HCT116 (cell line): ENCODE measurements at regions not wholly inside any gene's neighbourhood (a gene's known extent, or its start where the extent isn't known, plus 50 kb on each side); places are given as distances from the start of the nearest gene placed in this dataset.

Source experiments
- ATAC-seq: fragments of 200-7000 bp; cut with Tn5 transposase; 2 replicates; pipeline ENCODE4 v1.9.1; 2020; ENCODE audit warnings: mild to moderate bottlenecking, moderate library complexity
- BruUV-seq: library from RNA; stranded (reverse); fragments of 400-500 nt; replicated peaks from 2 replicates; lab custom pipeline; 2021; lab: Mats Ljungman, UMichigan
- CTCF ChIA-PET: fragments of 300-600 bp; sonication (Branson Sonifier 250); formaldehyde crosslinking; loops from one replicate; lab custom pipeline; 2021; ENCODE audit warnings: antibody characterized with exemption; lab: Charles Lee
- POLR2A ChIA-PET: fragments of 300-600, 350-600 bp; sonication (Branson Sonifier 250); formaldehyde crosslinking; loops from one replicate; lab custom pipeline; 2021; ENCODE audit warnings: antibody characterized with exemption; lab: Charles Lee
- RAD21 ChIA-PET, 2 experiments: fragments of 300-600 bp; sonication (Branson Sonifier 250); formaldehyde crosslinking; loops; one replicate each; lab custom pipeline; 2023; ENCODE audit warnings: low total read pairs in 2 of 2; ENCODE audit not compliant: uncharacterized antibody in 2 of 2, unreplicated experiment in 2 of 2, low non-redundant PET in 1 of 2; lab: Charles Lee
- DNase-seq: peaks from one replicate; pipeline ENCODE4 v3.0.0-alpha.2; 2010; ENCODE audit warnings: low read depth, low spot score
- H2AFZ ChIP-seq: fragments of 200-600 bp; shearing (Covaris generic), sonication (generic); 2 replicates; pipeline ENCODE4 v1.6.1; 2017; ENCODE audit warnings: low read depth, mixed run types, mixed read lengths, antibody characterized with exemption, low read length; ENCODE audit not compliant: poor library complexity, severe bottlenecking
- H3K27ac ChIP-seq: 2 replicates; pipeline ENCODE4 v1.5.1; 2012; ENCODE audit warnings: low read depth, low read length
- H3K27me3 ChIP-seq: fragments of 200-600 bp; sonication (generic); 2 replicates; pipeline ENCODE4 v1.6.1; 2016; ENCODE audit warnings: mixed run types, low read length, mixed read lengths; ENCODE audit not compliant: insufficient read depth
- H3K36me3 ChIP-seq, 2 experiments: fragments of 200-500 bp in 1 of 2; fragments of 200-600 bp in 1 of 2; sonication (Bioruptor generic) in 1 of 2; sonication (generic) in 1 of 2; 2 replicates each; pipeline versions ENCODE4 v1.5.1 to v1.6.1; 2014 to 2016; ENCODE audit warnings: low read length in 2 of 2, inconsistent platforms in 1 of 2, mixed read lengths in 1 of 2, mixed run types in 1 of 2; ENCODE audit not compliant: insufficient read depth in 2 of 2, control insufficient read depth in 1 of 2
- H3K4me1 ChIP-seq, 2 experiments: fragments of 200-600 bp in 1 of 2; sonication (generic) in 1 of 2; 2 replicates each; pipeline versions ENCODE4 v1.5.1 to v1.6.1; 2012 to 2017; ENCODE audit warnings: low read length in 2 of 2, inconsistent platforms in 1 of 2, mild to moderate bottlenecking in 1 of 2, mixed read lengths in 1 of 2, mixed run types in 1 of 2, moderate library complexity in 1 of 2; ENCODE audit not compliant: insufficient read depth in 2 of 2, control insufficient read depth in 1 of 2
- H3K4me2 ChIP-seq: fragments of 200-600 bp; sonication (generic); 2 replicates; pipeline ENCODE4 v1.6.1; 2017; ENCODE audit warnings: mixed run types, low read length, mixed read lengths
- H3K4me3 ChIP-seq, 2 experiments: fragments of 200-600 bp in 1 of 2; sonication (generic) in 1 of 2; replicated peaks in 1 of 2; 2 replicates each; pipeline ENCODE4 v1.5.1; 2011 to 2016; ENCODE audit warnings: low read length in 2 of 2, control low read depth in 1 of 2, low read depth in 1 of 2, mild to moderate bottlenecking in 1 of 2, mixed read lengths in 1 of 2, mixed run types in 1 of 2
- H3K79me2 ChIP-seq: fragments of 200-600 bp; sonication (generic); 2 replicates; pipeline ENCODE4 v1.6.1; 2017; ENCODE audit warnings: mild to moderate bottlenecking, mixed run types, low read length, moderate library complexity, mixed read lengths; ENCODE audit not compliant: insufficient read depth
- H3K9ac ChIP-seq: fragments of 200-600 bp; sonication (generic); 2 replicates; pipeline ENCODE4 v1.6.1; 2016; ENCODE audit warnings: low read length, mixed read lengths
- H3K9me2 ChIP-seq: fragments of 200-600 bp; sonication (generic), shearing (Covaris generic); 2 replicates; pipeline ENCODE4 v1.6.1; 2017; ENCODE audit warnings: mixed run types, mild to moderate bottlenecking, moderate library complexity; ENCODE audit not compliant: insufficient read depth
- H3K9me3 ChIP-seq, 2 experiments: fragments of 200-500 bp in 1 of 2; fragments of 200-600 bp in 1 of 2; sonication (Bioruptor generic) in 1 of 2; sonication (generic) in 1 of 2; 2 replicates each; pipeline ENCODE4 v1.6.1; 2014 to 2017; ENCODE audit warnings: low read length in 2 of 2, mixed read lengths in 2 of 2, inconsistent platforms in 1 of 2, low read depth in 1 of 2, mild to moderate bottlenecking in 1 of 2, mixed run types in 1 of 2, moderate library complexity in 1 of 2; ENCODE audit not compliant: control insufficient read depth in 1 of 2, insufficient read depth in 1 of 2
- H4K20me1 ChIP-seq: fragments of 200-600 bp; sonication (generic), shearing (Covaris generic); 2 replicates; pipeline ENCODE4 v1.6.1; 2017; ENCODE audit warnings: mixed run types, mild to moderate bottlenecking, moderate library complexity; ENCODE audit not compliant: insufficient read depth
- CBX3 ChIP-seq: IDR thresholded peaks from 2 replicates; pipeline ENCODE4 v1.6.1; 2012; ENCODE audit warnings: low read depth
- ELF1 ChIP-seq: IDR thresholded peaks from 2 replicates; pipeline ENCODE4 v1.6.1; 2012; ENCODE audit warnings: low read depth, borderline replicate concordance
- EZH2 ChIP-seq: fragments of 200-600 bp; sonication (generic); IDR thresholded peaks from 2 replicates; pipeline ENCODE4 v1.6.1; 2017; ENCODE audit warnings: antibody characterized with exemption, mixed run types
- EZH2phosphoT487 ChIP-seq: fragments of 200-600 bp; IDR thresholded peaks from 2 replicates; pipeline ENCODE4 v1.6.1; 2018; ENCODE audit warnings: antibody characterized with exemption, borderline replicate concordance
- FOSL1 ChIP-seq: IDR thresholded peaks from 2 replicates; pipeline ENCODE4 v1.6.1; 2012; ENCODE audit warnings: low read depth
- POLR2A ChIP-seq: IDR thresholded peaks from 2 replicates; pipeline ENCODE4 v1.7.0; 2011; ENCODE audit warnings: borderline replicate concordance; ENCODE audit not compliant: insufficient read depth, insufficient read length; ENCODE audit errors: extremely low read depth
- POLR2AphosphoS5 ChIP-seq: IDR thresholded peaks from 2 replicates; pipeline ENCODE4 v1.6.1; 2011; ENCODE audit warnings: mild to moderate bottlenecking, low read depth, low read length, moderate library complexity
- SP1 ChIP-seq: IDR thresholded peaks from 2 replicates; pipeline ENCODE4 v1.6.1; 2012; ENCODE audit warnings: low read depth
- SRF ChIP-seq: IDR thresholded peaks from 2 replicates; pipeline ENCODE4 v1.6.1; 2012; ENCODE audit warnings: low read depth
- ZFX ChIP-seq: fragments of 450-650 bp; IDR thresholded peaks from 2 replicates; pipeline ENCODE4 v1.6.1; 2017
- ZNF274 ChIP-seq: fragments of 200-500 bp; sonication (Bioruptor generic); IDR thresholded peaks from 2 replicates; pipeline ENCODE4 v1.6.1; 2014; ENCODE audit warnings: mild to moderate bottlenecking, low read depth, low read length, inconsistent platforms
- intact Hi-C: fragments of 100-400 bp; cut with micrococcal nuclease; formaldehyde crosslinking; loops from 2 replicates; pipeline ENCODE4 v1.10.0; 2022
- TF ChIP-seq, protein P1 (sequence below): IDR thresholded peaks from 2 replicates; pipeline ENCODE4 v1.6.1; 2012
- TF ChIP-seq, protein P2 (sequence below), 3 experiments: fragments of 200-600 bp in 1 of 3; sonication (generic) in 1 of 3; IDR thresholded peaks in 2 of 3; conservative IDR thresholded peaks in 1 of 3; 2 replicates each; pipeline ENCODE4 v1.5.1; 2012 to 2017; ENCODE audit warnings: low read depth in 2 of 3, low read length in 2 of 3, antibody characterized with exemption in 1 of 3, borderline replicate concordance in 1 of 3, control low read depth in 1 of 3, mild to moderate bottlenecking in 1 of 3, mixed read lengths in 1 of 3, mixed run types in 1 of 3, moderate library complexity in 1 of 3; ENCODE audit not compliant: insufficient read depth in 1 of 3
- TF ChIP-seq, protein P3 (sequence below): IDR thresholded peaks from 2 replicates; pipeline ENCODE4 v1.6.1; 2012; ENCODE audit warnings: low read depth
- TF ChIP-seq, protein P4 (sequence below): IDR thresholded peaks from 2 replicates; pipeline ENCODE4 v1.6.1; 2011; ENCODE audit warnings: mild to moderate bottlenecking, low read length, moderate library complexity; ENCODE audit not compliant: insufficient replicate concordance; ENCODE audit errors: extremely low read depth

DNA sequence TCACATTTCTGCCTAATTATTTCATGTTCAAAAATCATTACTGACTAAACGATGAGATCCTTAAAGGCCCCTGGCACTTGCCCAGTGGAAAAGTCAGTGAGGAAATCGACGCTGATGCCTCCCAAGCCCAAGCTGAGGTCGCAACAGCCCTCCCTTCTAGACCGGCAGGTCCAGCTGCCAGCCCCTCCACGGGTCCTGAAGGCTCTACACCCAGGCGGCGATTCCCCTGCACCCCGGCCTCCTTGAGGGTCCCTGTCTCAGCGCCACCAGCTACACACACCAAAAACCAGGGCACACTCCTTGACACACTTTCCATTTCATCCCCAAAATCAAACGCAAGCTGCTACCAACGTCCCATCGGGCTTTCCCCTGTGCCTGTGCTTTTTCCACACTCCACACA, 200.1 kb upstream of the RNF32 start:
- ChIA-PET RAD21 (no interaction called here), CTCF (no interaction called here), POLR2A (no interaction called here)
- Histone ChIP-seq H3K27me3 (peaks cover 1% of the 10 kb centered on the region), H3K79me2 (no peaks in the 10 kb centered on the region), H2AFZ (no peak overlapping the region), H3K9me2 (no peaks in the 10 kb centered on the region), H3K36me3 (no peaks in the 10 kb centered on the region), H3K4me2 (no peak overlapping the region), H3K9ac (no peak overlapping the region), H3K9me3 (no peaks in the 10 kb centered on the region), H3K4me3 (no peak overlapping the region), H4K20me1 (no peaks in the 10 kb centered on the region), H3K27ac (no peak overlapping the region), H3K4me1 (no peaks in the 10 kb centered on the region)
- no TSS peak for BruUV-seq
- no peak for DNase-seq
- ATAC-seq = no peak
- TF ChIP-seq, protein P1, sequence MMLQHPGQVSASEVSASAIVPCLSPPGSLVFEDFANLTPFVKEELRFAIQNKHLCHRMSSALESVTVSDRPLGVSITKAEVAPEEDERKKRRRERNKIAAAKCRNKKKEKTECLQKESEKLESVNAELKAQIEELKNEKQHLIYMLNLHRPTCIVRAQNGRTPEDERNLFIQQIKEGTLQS = no peak
- TF ChIP-seq POLR2AphosphoS5 (no peak), ZFX (no peak), SP1 (no peak), SRF (no peak), POLR2A (no peak), CBX3 (no peak), FOSL1 (no peak)
- TF ChIP-seq, protein P2, sequence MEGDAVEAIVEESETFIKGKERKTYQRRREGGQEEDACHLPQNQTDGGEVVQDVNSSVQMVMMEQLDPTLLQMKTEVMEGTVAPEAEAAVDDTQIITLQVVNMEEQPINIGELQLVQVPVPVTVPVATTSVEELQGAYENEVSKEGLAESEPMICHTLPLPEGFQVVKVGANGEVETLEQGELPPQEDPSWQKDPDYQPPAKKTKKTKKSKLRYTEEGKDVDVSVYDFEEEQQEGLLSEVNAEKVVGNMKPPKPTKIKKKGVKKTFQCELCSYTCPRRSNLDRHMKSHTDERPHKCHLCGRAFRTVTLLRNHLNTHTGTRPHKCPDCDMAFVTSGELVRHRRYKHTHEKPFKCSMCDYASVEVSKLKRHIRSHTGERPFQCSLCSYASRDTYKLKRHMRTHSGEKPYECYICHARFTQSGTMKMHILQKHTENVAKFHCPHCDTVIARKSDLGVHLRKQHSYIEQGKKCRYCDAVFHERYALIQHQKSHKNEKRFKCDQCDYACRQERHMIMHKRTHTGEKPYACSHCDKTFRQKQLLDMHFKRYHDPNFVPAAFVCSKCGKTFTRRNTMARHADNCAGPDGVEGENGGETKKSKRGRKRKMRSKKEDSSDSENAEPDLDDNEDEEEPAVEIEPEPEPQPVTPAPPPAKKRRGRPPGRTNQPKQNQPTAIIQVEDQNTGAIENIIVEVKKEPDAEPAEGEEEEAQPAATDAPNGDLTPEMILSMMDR (IDR thresholded peaks at IDR 0.05 in 2 of 3, conservative IDR thresholded peaks at IDR 0.05 in 1 of 3; ENCODE audit: borderline replicate concordance in 1 of 3, insufficient read depth in 1 of 3, low read depth in 2 of 3, low read length in 2 of 3) = no peak
- intact Hi-C loops = no loop called here

DNA sequence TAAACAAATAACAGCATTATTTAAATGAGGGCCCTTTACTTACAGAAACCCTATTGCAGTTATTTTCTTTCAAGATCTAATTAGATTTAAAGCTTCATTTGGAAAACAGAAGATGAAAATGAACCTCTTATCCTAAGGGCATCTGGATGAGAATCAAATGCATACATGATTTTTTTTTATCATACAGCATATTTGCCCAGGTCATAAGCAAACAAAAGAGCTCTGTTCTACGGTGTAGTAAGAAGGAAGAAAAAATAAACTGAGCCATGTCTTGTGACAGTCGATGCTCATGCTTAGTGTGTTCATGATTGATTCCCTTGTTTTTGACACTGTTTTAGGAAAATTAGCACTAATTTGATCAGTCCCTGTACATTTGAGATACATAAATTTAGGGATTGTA, 202.6 kb upstream of the RNF32 start:
- no peaks in the 10 kb centered on the region for H3K79me2 ChIP-seq
- no peak overlapping the region for H3K9ac ChIP-seq
- no peaks in the 10 kb centered on the region for H3K9me2 ChIP-seq
- CTCF ChIA-PET = no interaction called here
- no TSS peak for BruUV-seq
- peaks cover 13% of the 10 kb centered on the region for H3K27me3 ChIP-seq
- H3K9me3 ChIP-seq = no peaks in the 10 kb centered on the region
- H3K4me2 ChIP-seq = no peak overlapping the region
- no peaks in the 10 kb centered on the region for H3K4me1 ChIP-seq
- no peak overlapping the region for H2AFZ ChIP-seq
- no peaks in the 10 kb centered on the region for H3K36me3 ChIP-seq
- DNase-seq = no peak
- intact Hi-C loops = no loop called here
- no peak for ATAC-seq
- H3K27ac ChIP-seq = no peak overlapping the region
- RAD21 ChIA-PET = no interaction called here
- no peak overlapping the region for H3K4me3 ChIP-seq
- POLR2A ChIA-PET = no interaction called here
- no peaks in the 10 kb centered on the region for H4K20me1 ChIP-seq
- TF ChIP-seq, protein P3, sequence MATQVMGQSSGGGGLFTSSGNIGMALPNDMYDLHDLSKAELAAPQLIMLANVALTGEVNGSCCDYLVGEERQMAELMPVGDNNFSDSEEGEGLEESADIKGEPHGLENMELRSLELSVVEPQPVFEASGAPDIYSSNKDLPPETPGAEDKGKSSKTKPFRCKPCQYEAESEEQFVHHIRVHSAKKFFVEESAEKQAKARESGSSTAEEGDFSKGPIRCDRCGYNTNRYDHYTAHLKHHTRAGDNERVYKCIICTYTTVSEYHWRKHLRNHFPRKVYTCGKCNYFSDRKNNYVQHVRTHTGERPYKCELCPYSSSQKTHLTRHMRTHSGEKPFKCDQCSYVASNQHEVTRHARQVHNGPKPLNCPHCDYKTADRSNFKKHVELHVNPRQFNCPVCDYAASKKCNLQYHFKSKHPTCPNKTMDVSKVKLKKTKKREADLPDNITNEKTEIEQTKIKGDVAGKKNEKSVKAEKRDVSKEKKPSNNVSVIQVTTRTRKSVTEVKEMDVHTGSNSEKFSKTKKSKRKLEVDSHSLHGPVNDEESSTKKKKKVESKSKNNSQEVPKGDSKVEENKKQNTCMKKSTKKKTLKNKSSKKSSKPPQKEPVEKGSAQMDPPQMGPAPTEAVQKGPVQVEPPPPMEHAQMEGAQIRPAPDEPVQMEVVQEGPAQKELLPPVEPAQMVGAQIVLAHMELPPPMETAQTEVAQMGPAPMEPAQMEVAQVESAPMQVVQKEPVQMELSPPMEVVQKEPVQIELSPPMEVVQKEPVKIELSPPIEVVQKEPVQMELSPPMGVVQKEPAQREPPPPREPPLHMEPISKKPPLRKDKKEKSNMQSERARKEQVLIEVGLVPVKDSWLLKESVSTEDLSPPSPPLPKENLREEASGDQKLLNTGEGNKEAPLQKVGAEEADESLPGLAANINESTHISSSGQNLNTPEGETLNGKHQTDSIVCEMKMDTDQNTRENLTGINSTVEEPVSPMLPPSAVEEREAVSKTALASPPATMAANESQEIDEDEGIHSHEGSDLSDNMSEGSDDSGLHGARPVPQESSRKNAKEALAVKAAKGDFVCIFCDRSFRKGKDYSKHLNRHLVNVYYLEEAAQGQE = no peak
- TF ChIP-seq EZH2 (no peak), ELF1 (no peak), EZH2phosphoT487 (no peak), ZNF274 (no peak)
- TF ChIP-seq, protein P4, sequence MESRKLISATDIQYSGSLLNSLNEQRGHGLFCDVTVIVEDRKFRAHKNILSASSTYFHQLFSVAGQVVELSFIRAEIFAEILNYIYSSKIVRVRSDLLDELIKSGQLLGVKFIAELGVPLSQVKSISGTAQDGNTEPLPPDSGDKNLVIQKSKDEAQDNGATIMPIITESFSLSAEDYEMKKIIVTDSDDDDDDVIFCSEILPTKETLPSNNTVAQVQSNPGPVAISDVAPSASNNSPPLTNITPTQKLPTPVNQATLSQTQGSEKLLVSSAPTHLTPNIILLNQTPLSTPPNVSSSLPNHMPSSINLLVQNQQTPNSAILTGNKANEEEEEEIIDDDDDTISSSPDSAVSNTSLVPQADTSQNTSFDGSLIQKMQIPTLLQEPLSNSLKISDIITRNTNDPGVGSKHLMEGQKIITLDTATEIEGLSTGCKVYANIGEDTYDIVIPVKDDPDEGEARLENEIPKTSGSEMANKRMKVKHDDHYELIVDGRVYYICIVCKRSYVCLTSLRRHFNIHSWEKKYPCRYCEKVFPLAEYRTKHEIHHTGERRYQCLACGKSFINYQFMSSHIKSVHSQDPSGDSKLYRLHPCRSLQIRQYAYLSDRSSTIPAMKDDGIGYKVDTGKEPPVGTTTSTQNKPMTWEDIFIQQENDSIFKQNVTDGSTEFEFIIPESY = no peak
